HCT116 (cell line): ENCODE measurements at regions not wholly inside any gene's neighbourhood (a gene's known extent, or its start where the extent isn't known, plus 50 kb on each side); places are given as distances from the start of the nearest gene placed in this dataset.

Source experiments
- ATAC-seq: fragments of 200-7000 bp; cut with Tn5 transposase; 2 replicates; pipeline ENCODE4 v1.9.1; 2020; ENCODE audit warnings: mild to moderate bottlenecking, moderate library complexity
- BruUV-seq: library from RNA; stranded (reverse); fragments of 400-500 nt; replicated peaks from 2 replicates; lab custom pipeline; 2021; lab: Mats Ljungman, UMichigan
- CTCF ChIA-PET: fragments of 300-600 bp; sonication (Branson Sonifier 250); formaldehyde crosslinking; loops from one replicate; lab custom pipeline; 2021; ENCODE audit warnings: antibody characterized with exemption; lab: Charles Lee
- POLR2A ChIA-PET: fragments of 300-600, 350-600 bp; sonication (Branson Sonifier 250); formaldehyde crosslinking; loops from one replicate; lab custom pipeline; 2021; ENCODE audit warnings: antibody characterized with exemption; lab: Charles Lee
- RAD21 ChIA-PET, 2 experiments: fragments of 300-600 bp; sonication (Branson Sonifier 250); formaldehyde crosslinking; loops; one replicate each; lab custom pipeline; 2023; ENCODE audit warnings: low total read pairs in 2 of 2; ENCODE audit not compliant: uncharacterized antibody in 2 of 2, unreplicated experiment in 2 of 2, low non-redundant PET in 1 of 2; lab: Charles Lee
- DNase-seq: peaks from one replicate; pipeline ENCODE4 v3.0.0-alpha.2; 2010; ENCODE audit warnings: low read depth, low spot score
- H2AFZ ChIP-seq: fragments of 200-600 bp; shearing (Covaris generic), sonication (generic); 2 replicates; pipeline ENCODE4 v1.6.1; 2017; ENCODE audit warnings: low read depth, mixed run types, mixed read lengths, antibody characterized with exemption, low read length; ENCODE audit not compliant: poor library complexity, severe bottlenecking
- H3K27ac ChIP-seq: 2 replicates; pipeline ENCODE4 v1.5.1; 2012; ENCODE audit warnings: low read depth, low read length
- H3K27me3 ChIP-seq: fragments of 200-600 bp; sonication (generic); 2 replicates; pipeline ENCODE4 v1.6.1; 2016; ENCODE audit warnings: mixed run types, low read length, mixed read lengths; ENCODE audit not compliant: insufficient read depth
- H3K36me3 ChIP-seq, 2 experiments: fragments of 200-500 bp in 1 of 2; fragments of 200-600 bp in 1 of 2; sonication (Bioruptor generic) in 1 of 2; sonication (generic) in 1 of 2; 2 replicates each; pipeline versions ENCODE4 v1.5.1 to v1.6.1; 2014 to 2016; ENCODE audit warnings: low read length in 2 of 2, inconsistent platforms in 1 of 2, mixed read lengths in 1 of 2, mixed run types in 1 of 2; ENCODE audit not compliant: insufficient read depth in 2 of 2, control insufficient read depth in 1 of 2
- H3K4me1 ChIP-seq, 2 experiments: fragments of 200-600 bp in 1 of 2; sonication (generic) in 1 of 2; 2 replicates each; pipeline versions ENCODE4 v1.5.1 to v1.6.1; 2012 to 2017; ENCODE audit warnings: low read length in 2 of 2, inconsistent platforms in 1 of 2, mild to moderate bottlenecking in 1 of 2, mixed read lengths in 1 of 2, mixed run types in 1 of 2, moderate library complexity in 1 of 2; ENCODE audit not compliant: insufficient read depth in 2 of 2, control insufficient read depth in 1 of 2
- H3K4me2 ChIP-seq: fragments of 200-600 bp; sonication (generic); 2 replicates; pipeline ENCODE4 v1.6.1; 2017; ENCODE audit warnings: mixed run types, low read length, mixed read lengths
- H3K4me3 ChIP-seq, 2 experiments: fragments of 200-600 bp in 1 of 2; sonication (generic) in 1 of 2; replicated peaks in 1 of 2; 2 replicates each; pipeline ENCODE4 v1.5.1; 2011 to 2016; ENCODE audit warnings: low read length in 2 of 2, control low read depth in 1 of 2, low read depth in 1 of 2, mild to moderate bottlenecking in 1 of 2, mixed read lengths in 1 of 2, mixed run types in 1 of 2
- H3K79me2 ChIP-seq: fragments of 200-600 bp; sonication (generic); 2 replicates; pipeline ENCODE4 v1.6.1; 2017; ENCODE audit warnings: mild to moderate bottlenecking, mixed run types, low read length, moderate library complexity, mixed read lengths; ENCODE audit not compliant: insufficient read depth
- H3K9ac ChIP-seq: fragments of 200-600 bp; sonication (generic); 2 replicates; pipeline ENCODE4 v1.6.1; 2016; ENCODE audit warnings: low read length, mixed read lengths
- H3K9me2 ChIP-seq: fragments of 200-600 bp; sonication (generic), shearing (Covaris generic); 2 replicates; pipeline ENCODE4 v1.6.1; 2017; ENCODE audit warnings: mixed run types, mild to moderate bottlenecking, moderate library complexity; ENCODE audit not compliant: insufficient read depth
- H3K9me3 ChIP-seq, 2 experiments: fragments of 200-500 bp in 1 of 2; fragments of 200-600 bp in 1 of 2; sonication (Bioruptor generic) in 1 of 2; sonication (generic) in 1 of 2; 2 replicates each; pipeline ENCODE4 v1.6.1; 2014 to 2017; ENCODE audit warnings: low read length in 2 of 2, mixed read lengths in 2 of 2, inconsistent platforms in 1 of 2, low read depth in 1 of 2, mild to moderate bottlenecking in 1 of 2, mixed run types in 1 of 2, moderate library complexity in 1 of 2; ENCODE audit not compliant: control insufficient read depth in 1 of 2, insufficient read depth in 1 of 2
- H4K20me1 ChIP-seq: fragments of 200-600 bp; sonication (generic), shearing (Covaris generic); 2 replicates; pipeline ENCODE4 v1.6.1; 2017; ENCODE audit warnings: mixed run types, mild to moderate bottlenecking, moderate library complexity; ENCODE audit not compliant: insufficient read depth
- CBX3 ChIP-seq: IDR thresholded peaks from 2 replicates; pipeline ENCODE4 v1.6.1; 2012; ENCODE audit warnings: low read depth
- CEBPB ChIP-seq: IDR thresholded peaks from 2 replicates; pipeline ENCODE4 v1.6.1; 2012; ENCODE audit warnings: low read depth
- EZH2 ChIP-seq: fragments of 200-600 bp; sonication (generic); IDR thresholded peaks from 2 replicates; pipeline ENCODE4 v1.6.1; 2017; ENCODE audit warnings: antibody characterized with exemption, mixed run types
- EZH2phosphoT487 ChIP-seq: fragments of 200-600 bp; IDR thresholded peaks from 2 replicates; pipeline ENCODE4 v1.6.1; 2018; ENCODE audit warnings: antibody characterized with exemption, borderline replicate concordance
- JUND ChIP-seq: IDR thresholded peaks from 2 replicates; pipeline ENCODE4 v1.6.1; 2012
- MAX ChIP-seq: IDR thresholded peaks from 2 replicates; pipeline ENCODE4 v1.6.1; 2012
- POLR2A ChIP-seq: IDR thresholded peaks from 2 replicates; pipeline ENCODE4 v1.7.0; 2011; ENCODE audit warnings: borderline replicate concordance; ENCODE audit not compliant: insufficient read depth, insufficient read length; ENCODE audit errors: extremely low read depth
- POLR2AphosphoS5 ChIP-seq: IDR thresholded peaks from 2 replicates; pipeline ENCODE4 v1.6.1; 2011; ENCODE audit warnings: mild to moderate bottlenecking, low read depth, low read length, moderate library complexity
- SIN3A ChIP-seq: IDR thresholded peaks from 2 replicates; pipeline ENCODE4 v1.6.1; 2012; ENCODE audit warnings: low read depth
- SRF ChIP-seq: IDR thresholded peaks from 2 replicates; pipeline ENCODE4 v1.6.1; 2012; ENCODE audit warnings: low read depth
- TCF7L2 ChIP-seq: IDR thresholded peaks from 2 replicates; pipeline ENCODE4 v1.7.0; 2011; ENCODE audit warnings: borderline replicate concordance, inconsistent platforms; ENCODE audit not compliant: insufficient read depth, insufficient read length; ENCODE audit errors: extremely low read depth
- ZBTB33 ChIP-seq: IDR thresholded peaks from 2 replicates; pipeline ENCODE4 v1.6.1; 2011; ENCODE audit warnings: mild to moderate bottlenecking, low read length, moderate library complexity; ENCODE audit not compliant: insufficient replicate concordance; ENCODE audit errors: extremely low read depth
- ZFX ChIP-seq: fragments of 450-650 bp; IDR thresholded peaks from 2 replicates; pipeline ENCODE4 v1.6.1; 2017
- intact Hi-C: fragments of 100-400 bp; cut with micrococcal nuclease; formaldehyde crosslinking; loops from 2 replicates; pipeline ENCODE4 v1.10.0; 2022

- CTCF ChIA-PET = no interaction called here
- no peak overlapping the region for H3K4me3 ChIP-seq
- DNase-seq (no peak), ATAC-seq (no peak)
- no peaks in the 10 kb centered on the region for H3K27me3 ChIP-seq
- no TSS peak for BruUV-seq
- no peak overlapping the region for H2AFZ ChIP-seq
- no peaks in the 10 kb centered on the region for H3K9me2 ChIP-seq
- H3K4me2 ChIP-seq = no peak overlapping the region
- no peaks in the 10 kb centered on the region for H3K79me2 ChIP-seq
- no peak for TF ChIP-seq ZFX
- no peak for TF ChIP-seq JUND
- TF ChIP-seq CBX3 = no peak
- TF ChIP-seq MAX = no peak
- TF ChIP-seq EZH2phosphoT487 = no peak
- no peak for TF ChIP-seq EZH2
- no peak for TF ChIP-seq POLR2AphosphoS5
- no peak for TF ChIP-seq POLR2A
- no peak for TF ChIP-seq CEBPB
- TF ChIP-seq, all 23 proteins: peak for 0
- Histone ChIP-seq H3K9ac (no peak overlapping the region), H3K27ac (no peak overlapping the region), H3K4me1 (no peaks in the 10 kb centered on the region), H4K20me1 (no peaks in the 10 kb centered on the region), H3K36me3 (no peaks in the 10 kb centered on the region), H3K9me3 (peaks cover 0 to 8% of the 10 kb centered on the region in 2 experiments; a peak in 2 of 4 replicates)
- ChIA-PET RAD21 (no interaction called here), POLR2A (no interaction called here)
- intact Hi-C loops = no loop called here
Measured at GRCh38 chr14:81963846-81964245, 430.2 kb upstream of the SEL1L start.

GRCh38 chr14:81970307-81970706 lies 436.7 kb upstream of the SEL1L start:
- Histone ChIP-seq H3K4me3 (no peak overlapping the region), H3K27ac (no peak overlapping the region)
- POLR2A ChIA-PET = no interaction called here
- no peak for DNase-seq
- intact Hi-C loops = no loop called here
- TF ChIP-seq SIN3A (no peak), JUND (no peak), TCF7L2 (no peak), ZBTB33 (no peak), POLR2A (no peak), EZH2phosphoT487 (no peak), SRF (no peak)
- TF ChIP-seq, all 23 proteins: peak for 0
- Histone ChIP-seq H3K9ac (no peak overlapping the region), H3K36me3 (no peaks in the 10 kb centered on the region), H3K9me2 (no peaks in the 10 kb centered on the region), H3K4me1 (no peaks in the 10 kb centered on the region), H3K27me3 (no peaks in the 10 kb centered on the region), H4K20me1 (no peaks in the 10 kb centered on the region), H3K9me3 (peaks cover 0 to 8% of the 10 kb centered on the region in 2 experiments; a peak in 1 of 4 replicates), H2AFZ (no peak overlapping the region), H3K79me2 (no peaks in the 10 kb centered on the region), H3K4me2 (no peak overlapping the region)
- BruUV-seq = no TSS peak
- CTCF ChIA-PET = no interaction called here
- no peak for ATAC-seq
- RAD21 ChIA-PET = no interaction called here
